ENCODE measurements at regions not wholly inside any gene's neighbourhood (a gene's known extent, or its start where the extent isn't known, plus 50 kb on each side); places are given as distances from the start of the nearest gene placed in this dataset.

DNA sequence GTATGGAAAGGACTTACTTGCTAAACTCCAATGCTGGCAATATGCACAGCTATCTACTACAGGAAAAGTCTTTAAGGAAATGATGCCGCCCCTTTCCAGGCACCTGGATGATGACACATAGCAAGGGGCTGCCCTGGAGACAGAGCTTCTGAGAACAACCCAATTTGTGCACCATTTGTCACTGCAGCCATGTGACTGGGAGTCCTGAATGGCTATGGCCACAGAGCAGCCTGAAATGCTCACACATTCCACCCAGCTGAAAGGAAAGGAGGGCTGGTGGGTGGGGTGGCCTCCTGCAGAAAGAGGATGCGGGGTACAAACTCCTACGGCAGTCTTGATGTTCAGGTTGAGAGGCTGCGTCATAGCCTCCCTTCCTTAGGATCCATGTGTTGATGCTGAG, 70.1 kb upstream of the FSTL4 start:
- no peak for DNase-seq

DNA sequence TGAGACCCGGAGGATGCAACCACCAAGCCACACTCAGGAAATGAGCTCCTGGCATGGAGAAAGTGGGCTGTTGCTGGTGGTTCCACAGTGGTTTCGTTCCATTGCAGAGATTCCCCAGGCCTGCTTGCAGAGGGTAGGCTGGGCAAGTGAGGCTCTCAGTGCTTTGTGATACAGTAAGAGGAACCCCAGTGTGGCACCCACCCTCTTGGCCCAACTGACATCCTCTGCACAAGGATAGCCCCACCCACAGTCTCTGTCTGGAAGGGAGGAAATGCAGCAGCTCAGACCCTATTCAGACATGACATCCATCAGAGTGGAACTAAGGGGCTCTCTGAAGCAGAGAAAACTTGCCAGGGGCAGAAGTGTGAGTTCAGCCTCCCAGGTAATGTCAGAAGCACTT, 69.6 kb upstream of the FSTL4 start:
- no peak for DNase-seq

DNA sequence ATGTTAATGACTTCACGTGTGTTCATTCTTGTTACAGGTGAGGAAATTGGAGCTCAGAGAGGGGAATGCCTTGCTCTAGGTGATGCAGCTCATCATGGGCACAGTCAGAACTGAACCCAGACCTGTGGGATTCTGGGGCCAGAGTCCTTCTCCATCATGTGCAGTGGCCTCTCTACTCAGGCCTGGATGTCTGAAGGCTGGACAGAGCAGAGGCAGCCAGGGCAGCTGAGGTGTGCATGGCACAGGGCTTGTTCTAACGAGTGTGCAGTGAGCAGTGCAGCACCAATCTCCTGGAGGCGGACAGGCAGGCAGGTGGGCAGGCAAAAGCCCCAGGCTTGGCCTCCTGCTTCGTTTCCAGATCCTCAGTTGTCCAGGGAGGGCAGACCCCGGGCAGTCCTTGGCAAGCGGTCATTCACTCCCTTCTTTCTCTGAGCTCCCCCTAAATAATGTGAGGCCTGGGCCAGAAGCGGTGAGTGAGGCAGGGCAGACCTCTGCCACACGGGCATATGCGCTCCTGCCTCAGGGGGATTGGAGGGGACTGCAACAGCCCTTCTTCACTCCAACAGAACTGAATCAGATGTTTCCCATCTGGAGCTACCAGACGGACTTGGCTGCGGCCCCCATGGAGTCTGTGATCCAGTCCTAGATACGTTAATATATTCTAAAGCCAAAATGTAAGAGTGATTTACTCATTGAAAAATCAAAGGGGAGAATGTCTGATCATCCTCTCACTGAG, 68.7 kb upstream of the FSTL4 start:
- DNase-seq: no peak

DNA sequence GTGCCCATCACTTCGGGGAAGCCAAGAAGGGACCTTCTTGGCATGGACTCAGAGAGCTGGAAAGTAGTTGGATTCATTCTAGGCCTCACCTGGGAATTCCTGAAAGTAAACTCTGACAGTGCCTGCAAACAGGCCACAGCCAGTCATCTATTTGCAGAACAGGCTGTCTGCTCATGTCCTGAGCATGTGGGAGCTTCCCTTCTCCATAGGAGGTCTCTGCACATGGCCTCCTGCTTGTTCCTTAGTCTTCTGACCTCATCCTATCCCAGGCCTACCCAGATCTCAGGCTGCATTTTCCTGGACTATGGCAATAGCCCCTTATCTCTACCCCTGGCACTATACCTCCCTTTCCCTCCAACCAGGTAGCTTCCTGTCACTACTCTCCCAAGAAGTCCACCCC, 67.2 kb upstream of the FSTL4 start:
- DNase-seq: no peak

DNA sequence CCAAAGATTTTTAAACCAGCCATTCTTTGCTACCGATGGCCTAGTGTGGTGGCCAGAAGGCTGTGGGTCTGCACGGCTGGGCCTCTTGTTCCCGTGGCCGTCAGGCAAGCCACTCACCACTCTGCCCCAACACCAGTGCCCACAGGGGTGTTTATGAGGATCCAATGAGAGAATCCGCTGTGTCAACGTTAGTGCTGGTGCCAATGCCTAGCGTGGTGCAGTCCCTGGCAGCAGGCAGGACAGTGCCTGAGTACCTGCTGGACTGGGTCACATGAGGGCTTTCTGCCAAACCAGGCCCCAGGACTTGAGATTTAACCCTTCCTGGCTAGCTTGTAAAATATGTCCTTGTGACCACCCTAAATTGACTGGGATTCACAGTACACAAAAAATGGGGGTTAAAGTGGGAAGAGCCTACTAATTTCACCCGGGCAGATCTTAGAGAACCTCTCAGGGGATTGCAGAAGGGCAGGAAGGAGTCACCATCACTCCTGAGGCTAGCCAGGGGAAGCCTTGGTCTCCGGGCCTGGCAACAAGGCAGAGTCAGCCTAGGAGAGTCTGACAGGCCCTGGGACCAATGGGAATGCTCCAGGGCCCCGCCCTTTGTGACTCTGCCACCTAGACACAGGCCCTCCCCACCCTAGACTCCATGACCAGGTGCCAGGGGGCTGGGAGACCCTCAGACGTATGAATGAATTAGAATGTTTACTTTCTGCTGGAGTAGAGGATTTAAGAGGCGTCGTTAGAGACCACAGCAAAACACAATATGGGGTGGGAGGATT, 63.2 kb upstream of the FSTL4 start:
- DNase-seq: no peak

DNA sequence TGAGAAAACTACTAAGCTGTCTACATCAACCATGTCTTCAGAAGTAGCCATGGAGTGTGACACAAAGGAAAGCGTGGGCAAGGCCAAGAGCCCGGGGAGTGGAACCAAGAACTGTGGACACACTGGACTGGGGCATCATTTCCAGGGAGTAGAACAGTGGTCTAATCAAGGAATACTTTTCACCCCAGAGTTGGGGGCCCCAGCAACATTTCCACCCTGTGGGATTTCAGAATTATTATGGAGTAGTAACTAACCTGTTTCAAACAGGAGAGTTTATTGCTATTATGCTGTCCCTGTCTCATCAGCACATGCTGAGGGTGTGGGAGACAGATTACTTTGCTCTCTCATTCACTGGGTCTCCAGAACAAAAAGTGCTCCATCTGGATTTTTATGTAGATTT, 58.0 kb upstream of the FSTL4 start:
- DNase-seq: no peak

DNA sequence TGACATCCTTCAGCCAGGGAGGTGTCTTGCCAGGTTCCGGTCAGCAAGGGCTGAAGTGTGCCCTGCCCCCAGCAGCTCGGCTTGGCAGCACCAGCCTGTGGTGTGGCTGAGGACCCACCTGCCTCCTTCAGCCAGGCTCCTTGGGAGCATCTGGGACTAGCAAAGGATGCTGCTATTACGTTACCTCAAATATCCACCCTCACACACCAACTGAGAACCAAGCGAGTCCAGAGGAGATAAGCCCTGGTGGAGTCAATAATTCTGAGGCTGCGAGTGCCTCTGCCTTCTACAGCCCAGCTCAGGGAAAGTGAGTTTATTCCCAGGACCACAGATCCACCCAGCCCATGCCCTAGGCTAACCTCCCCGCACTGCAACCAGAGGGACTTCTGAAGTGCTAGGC, 57.1 kb upstream of the FSTL4 start:
- DNase-seq: no peak

DNA sequence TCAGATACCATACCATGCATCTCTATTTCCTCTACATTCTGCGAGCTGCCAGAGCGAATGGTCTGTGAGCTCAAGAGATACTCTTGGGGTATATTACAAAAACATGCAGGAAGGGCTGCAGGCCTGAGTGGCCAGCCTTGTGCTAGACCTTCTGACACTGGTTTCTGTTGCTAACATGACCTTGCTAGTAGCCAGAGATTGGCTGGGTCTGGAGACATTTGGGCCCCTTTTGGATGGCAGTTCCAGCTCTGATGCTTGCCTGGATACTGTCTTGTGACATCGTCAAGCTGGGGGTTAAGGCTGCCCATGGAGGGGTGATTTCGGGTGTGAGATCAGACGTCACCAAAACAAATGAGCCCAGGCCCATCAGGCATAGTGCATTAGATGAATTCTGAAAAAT, 56.1 kb upstream of the FSTL4 start:
- no peak for DNase-seq

DNA sequence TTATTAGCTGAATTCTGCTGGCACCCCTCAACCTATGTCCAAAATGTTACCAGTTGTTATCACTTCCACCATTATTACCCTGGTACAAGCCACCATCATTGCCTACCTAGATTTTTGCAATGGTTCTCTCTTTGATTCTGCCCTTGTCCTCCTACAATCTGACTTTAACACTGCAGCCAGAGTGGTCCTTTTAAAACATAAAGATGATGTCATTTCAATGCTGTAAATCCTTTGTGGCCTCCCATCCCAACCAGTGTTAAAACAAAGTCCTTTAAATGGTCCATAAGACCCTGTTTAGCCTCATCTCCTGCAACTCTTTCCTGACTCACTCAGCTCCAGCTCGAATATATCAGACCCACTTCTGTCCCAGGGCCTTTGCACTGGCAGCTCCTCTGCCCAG, 54.9 kb upstream of the FSTL4 start:
- no peak for DNase-seq

DNA sequence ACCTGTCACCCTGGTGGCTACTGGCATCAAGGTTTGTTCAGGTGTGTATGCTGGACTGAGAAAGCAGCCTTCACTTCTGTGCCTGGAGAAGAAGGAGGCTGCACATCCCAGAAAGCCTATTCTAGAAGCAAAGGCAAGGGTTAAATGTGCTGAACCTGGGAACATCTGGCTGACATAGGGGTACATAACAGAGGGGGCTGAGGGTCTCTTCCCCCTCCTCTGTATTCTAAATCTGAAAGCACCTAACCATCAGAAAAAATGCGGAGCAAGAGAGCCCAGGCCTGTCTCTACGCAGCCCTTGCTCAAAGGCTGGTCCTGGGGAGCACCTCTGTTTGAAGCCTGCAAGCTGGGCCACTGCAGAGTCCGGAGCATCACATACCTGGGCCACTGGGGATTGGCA, 53.2 kb upstream of the FSTL4 start:
- no peak for DNase-seq

DNA sequence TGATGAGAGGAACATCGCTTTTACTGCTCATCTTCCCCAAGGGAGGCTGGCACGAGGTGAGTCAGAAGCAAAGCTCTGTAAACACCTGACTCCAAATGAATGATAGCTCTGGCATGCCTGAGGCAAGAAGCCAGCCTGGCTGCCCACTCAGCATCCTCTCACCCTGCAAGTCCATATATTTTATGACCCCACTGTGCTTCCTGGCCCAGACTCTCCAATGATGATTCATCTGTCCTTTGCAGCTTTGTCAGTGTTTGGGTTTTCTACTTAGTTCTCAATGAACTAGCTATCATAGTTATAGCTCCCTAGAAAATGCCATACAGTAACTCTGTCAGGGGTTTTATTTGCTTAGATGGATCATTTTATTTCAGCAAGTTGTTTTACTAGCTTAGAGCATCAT, 52.1 kb upstream of the FSTL4 start:
- no peak for DNase-seq

DNA sequence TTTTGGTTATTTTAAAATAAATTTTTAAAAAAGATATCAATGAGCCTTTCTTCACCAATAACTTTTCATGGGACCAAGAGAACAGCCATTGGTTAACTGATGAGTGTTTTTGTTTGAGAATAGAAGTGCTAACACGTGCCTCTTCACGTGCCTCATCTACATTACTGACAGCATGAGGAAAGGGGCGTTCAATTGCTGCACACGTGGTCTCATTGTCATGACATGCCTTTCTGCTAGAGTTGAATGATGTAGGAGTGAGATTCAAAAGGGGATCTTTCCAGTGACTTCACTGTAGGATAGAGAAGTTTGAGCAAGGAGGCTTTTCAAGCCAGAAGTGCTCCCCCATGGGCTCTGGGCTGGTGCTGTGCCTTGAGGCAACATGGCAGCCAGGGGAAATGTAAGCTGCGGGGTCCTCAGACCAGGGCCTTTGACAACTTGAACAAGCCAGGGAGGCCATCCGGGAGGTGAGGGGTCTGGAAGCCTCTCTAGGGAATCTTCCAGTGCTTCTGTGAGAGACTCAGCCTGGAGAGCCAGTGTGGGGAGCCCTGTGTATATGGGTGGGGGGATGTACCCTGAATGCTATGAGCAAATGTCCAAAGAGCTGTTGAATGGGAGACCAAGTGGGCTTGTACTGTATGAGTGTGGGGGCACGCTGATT, 51.2 kb upstream of the FSTL4 start:
- DNase-seq: no peak

DNA sequence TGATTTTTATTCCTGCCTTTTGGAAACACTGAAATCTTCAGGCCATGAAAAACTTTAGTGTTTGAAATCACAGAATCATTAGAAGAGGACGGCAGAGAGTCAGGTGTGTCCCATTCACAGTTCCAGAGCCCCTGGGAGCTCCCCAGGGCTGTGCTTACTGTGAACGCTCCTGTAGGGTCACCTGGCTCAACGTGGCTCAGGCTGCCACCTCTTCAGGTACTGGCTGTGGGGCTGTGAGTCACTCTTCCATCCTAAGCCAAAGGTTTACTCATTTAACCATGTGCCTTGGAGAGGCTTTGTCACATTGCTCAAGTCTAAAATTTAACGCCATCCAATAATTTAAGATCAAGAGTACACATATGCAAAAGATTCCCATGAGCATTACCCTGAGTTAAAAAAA, 50.2 kb upstream of the FSTL4 start:
- DNase-seq: no peak
